ENCODE measurements at regions not wholly inside any gene's neighbourhood (a gene's known extent, or its start where the extent isn't known, plus 50 kb on each side); places are given as distances from the start of the nearest gene placed in this dataset.

DNA sequence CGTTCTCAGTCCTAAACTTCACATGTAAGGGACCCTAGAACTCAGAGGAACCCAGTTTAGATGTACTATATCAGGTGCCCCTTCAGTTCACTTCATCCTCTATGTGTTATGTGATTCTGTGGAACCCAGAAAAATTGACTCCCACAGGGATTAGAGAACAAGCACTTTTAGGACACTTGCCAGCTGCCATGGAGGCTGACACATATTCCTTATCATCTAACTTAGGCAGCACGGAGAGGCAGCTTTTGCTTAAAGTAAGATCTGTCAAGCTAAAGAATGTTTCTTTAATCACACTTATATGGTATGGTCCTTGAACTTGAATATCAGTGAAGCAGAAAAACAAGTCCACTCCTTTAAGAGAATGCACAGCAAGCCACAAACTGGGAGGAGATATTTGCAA lies 701.5 kb upstream of the ID4 start:
- TF ChIP-seq, protein P1, sequence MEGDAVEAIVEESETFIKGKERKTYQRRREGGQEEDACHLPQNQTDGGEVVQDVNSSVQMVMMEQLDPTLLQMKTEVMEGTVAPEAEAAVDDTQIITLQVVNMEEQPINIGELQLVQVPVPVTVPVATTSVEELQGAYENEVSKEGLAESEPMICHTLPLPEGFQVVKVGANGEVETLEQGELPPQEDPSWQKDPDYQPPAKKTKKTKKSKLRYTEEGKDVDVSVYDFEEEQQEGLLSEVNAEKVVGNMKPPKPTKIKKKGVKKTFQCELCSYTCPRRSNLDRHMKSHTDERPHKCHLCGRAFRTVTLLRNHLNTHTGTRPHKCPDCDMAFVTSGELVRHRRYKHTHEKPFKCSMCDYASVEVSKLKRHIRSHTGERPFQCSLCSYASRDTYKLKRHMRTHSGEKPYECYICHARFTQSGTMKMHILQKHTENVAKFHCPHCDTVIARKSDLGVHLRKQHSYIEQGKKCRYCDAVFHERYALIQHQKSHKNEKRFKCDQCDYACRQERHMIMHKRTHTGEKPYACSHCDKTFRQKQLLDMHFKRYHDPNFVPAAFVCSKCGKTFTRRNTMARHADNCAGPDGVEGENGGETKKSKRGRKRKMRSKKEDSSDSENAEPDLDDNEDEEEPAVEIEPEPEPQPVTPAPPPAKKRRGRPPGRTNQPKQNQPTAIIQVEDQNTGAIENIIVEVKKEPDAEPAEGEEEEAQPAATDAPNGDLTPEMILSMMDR (IDR thresholded peaks at IDR 0.05; ENCODE audit: low read length) = no peak
- TF ChIP-seq EZH2phosphoT487 (IDR thresholded peaks at IDR 0.05; ENCODE audit: low read length) = no peak

Measured in MM.1S (cell line).